NB4 (cell line): ENCODE measurements at regions not wholly inside any gene's neighbourhood (a gene's known extent, or its start where the extent isn't known, plus 50 kb on each side); places are given as distances from the start of the nearest gene placed in this dataset.

Experiments
- CTCF ChIP-seq: IDR thresholded peaks from one replicate; pipeline ENCODE4 v1.5.1; 2012; ENCODE audit warnings: low read depth, low read length
- MYC ChIP-seq: IDR thresholded peaks from 2 replicates; pipeline ENCODE4 v1.6.1; 2011; ENCODE audit warnings: low read depth, low read length
- POLR2A ChIP-seq: IDR thresholded peaks from 2 replicates; pipeline ENCODE4 v1.6.1; 2011; ENCODE audit warnings: mild to moderate bottlenecking; ENCODE audit not compliant: insufficient read length; ENCODE audit errors: extremely low read depth
- TF ChIP-seq, protein P1 (sequence below): IDR thresholded peaks from 2 replicates; pipeline ENCODE4 v1.6.1; 2011; ENCODE audit warnings: low read depth, low read length

GRCh38 chr2:235350234-235350633 lies 143.6 kb upstream of the AGAP1 start:
- TF ChIP-seq CTCF (no peak), POLR2A (no peak), MYC (no peak)
- TF ChIP-seq, protein P1, sequence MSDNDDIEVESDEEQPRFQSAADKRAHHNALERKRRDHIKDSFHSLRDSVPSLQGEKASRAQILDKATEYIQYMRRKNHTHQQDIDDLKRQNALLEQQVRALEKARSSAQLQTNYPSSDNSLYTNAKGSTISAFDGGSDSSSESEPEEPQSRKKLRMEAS, result no peak
